Stimulated activated CD8-positive, alpha-beta memory T cell treated with anti-CD3 and anti-CD28 coated beads, Interleukin-12 subunit alpha, Interleukin-12 subunit beta, amount 100 ng/mL, for 24 hours (primary cell): ENCODE measurements at regions not wholly inside any gene's neighbourhood (a gene's known extent, or its start where the extent isn't known, plus 50 kb on each side); places are given as distances from the start of the nearest gene placed in this dataset.
"Not testable (repeated sequence)": the region's sequence is repeated elsewhere in the genome, so short reads cannot be mapped to it uniquely, and the experiment has no call there.

Source experiments
- DNase-seq: peaks from one replicate; pipeline ENCODE4 v3.0.0-alpha.2; 2020; ENCODE audit errors: extremely low read depth

GRCh38 chr14:37711831-37712475 lies 116.5 kb downstream of the TTC6 start:
- no peak for DNase-seq

- not testable (repeated sequence) for DNase-seq
Observed at GRCh38 chr14:37712476-37712860, 117.0 kb downstream of the TTC6 start.

GRCh38 chr14:37712976-37713431 lies 117.6 kb downstream of the TTC6 start:
- DNase-seq, result no peak

DNA sequence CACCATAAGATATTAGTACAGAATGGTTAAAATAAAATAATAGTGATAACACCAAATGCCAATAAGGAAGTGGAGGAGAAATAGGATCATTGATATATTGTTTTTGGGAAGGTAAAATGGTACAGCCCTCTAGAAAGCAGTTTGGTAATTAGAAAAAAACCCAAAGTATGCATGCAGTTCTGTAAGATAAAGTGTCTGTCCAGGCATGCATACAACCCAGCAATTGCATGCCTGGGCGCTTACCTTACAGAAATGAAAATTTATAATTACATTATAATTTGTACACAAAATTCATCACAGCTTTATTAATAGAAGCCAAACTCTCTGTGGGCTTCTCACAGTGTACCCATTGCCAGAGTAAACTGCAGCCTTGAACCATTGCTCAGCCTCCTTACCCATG lies 124.7 kb downstream of the TTC6 start:
- DNase-seq, result no peak

DNA sequence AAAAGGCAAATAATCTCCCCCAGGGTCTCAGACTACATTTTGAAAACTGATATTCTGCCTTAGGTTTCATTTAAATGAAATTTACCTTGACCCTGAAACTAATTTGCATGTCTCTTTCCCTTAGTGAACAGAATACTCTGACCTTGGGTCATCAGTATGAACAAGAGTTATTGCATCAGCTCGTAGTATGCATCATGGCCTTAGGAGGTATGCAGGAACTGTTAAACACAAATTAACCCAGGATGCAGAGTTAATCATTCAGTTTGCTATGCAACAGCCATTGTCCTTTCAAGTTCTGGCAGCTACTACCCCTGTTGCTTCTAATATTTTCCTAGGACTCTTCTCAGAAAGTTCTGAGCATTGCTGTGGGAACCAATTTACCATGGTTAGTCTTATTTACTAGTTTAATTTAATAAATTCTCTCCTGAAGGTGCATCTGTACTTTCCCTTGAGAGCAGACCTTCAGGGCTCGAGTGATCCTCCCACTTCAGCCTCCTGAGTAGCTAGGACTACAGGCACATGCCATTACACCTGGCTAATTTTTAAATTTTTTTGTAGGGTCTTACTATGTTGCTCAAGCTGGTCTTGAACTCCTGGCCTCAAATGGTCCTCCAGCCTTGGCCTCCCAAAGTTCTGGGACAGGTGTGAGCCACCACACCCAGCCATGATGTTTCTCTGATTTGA lies 126.7 kb downstream of the TTC6 start:
- DNase-seq, result no peak

- no peak for DNase-seq
Observed at GRCh38 chr14:37723515-37723914, 128.1 kb downstream of the TTC6 start.

GRCh38 chr14:37726708-37727107 lies 131.3 kb downstream of the TTC6 start:
- no peak for DNase-seq

- DNase-seq, result no peak
Observed at GRCh38 chr14:37729218-37729617, 133.8 kb downstream of the TTC6 start.

DNA sequence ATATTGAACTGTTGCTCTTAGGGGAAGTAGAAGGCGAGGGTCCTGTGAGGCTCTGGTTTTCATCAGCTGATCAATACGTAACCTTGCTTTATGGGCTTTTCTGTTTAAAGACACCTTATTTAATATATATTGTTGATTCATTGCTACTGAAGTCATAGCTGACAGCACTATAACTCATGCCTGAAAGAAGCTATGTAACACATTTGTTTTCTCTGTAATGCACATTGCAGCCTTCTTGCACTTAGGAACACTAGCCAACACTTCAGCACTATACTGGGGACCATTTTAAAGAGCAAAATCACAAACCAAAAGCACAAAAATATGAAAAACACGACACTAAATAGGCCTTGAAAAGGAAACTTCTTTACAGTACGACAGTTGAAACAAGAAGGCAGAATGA lies 135.7 kb downstream of the TTC6 start:
- DNase-seq, result no peak

GRCh38 chr14:37745657-37746056 lies 150.2 kb downstream of the TTC6 start:
- DNase-seq, result no peak

- no peak for DNase-seq
Observed at GRCh38 chr14:37746140-37746832, 150.9 kb downstream of the TTC6 start.

- no peak for DNase-seq
Observed at GRCh38 chr14:37753459-37753858, 158.0 kb downstream of the TTC6 start.

GRCh38 chr14:37760275-37760674 lies 164.8 kb downstream of the TTC6 start:
- DNase-seq, result not testable (repeated sequence)

GRCh38 chr14:37763266-37763665 lies 167.8 kb downstream of the TTC6 start:
- DNase-seq, result no peak

- DNase-seq, result not testable (repeated sequence)
Observed at GRCh38 chr14:37772283-37772682, 176.9 kb downstream of the TTC6 start.

- no peak for DNase-seq
Observed at GRCh38 chr14:37776791-37777499, 181.5 kb downstream of the TTC6 start.

DNA sequence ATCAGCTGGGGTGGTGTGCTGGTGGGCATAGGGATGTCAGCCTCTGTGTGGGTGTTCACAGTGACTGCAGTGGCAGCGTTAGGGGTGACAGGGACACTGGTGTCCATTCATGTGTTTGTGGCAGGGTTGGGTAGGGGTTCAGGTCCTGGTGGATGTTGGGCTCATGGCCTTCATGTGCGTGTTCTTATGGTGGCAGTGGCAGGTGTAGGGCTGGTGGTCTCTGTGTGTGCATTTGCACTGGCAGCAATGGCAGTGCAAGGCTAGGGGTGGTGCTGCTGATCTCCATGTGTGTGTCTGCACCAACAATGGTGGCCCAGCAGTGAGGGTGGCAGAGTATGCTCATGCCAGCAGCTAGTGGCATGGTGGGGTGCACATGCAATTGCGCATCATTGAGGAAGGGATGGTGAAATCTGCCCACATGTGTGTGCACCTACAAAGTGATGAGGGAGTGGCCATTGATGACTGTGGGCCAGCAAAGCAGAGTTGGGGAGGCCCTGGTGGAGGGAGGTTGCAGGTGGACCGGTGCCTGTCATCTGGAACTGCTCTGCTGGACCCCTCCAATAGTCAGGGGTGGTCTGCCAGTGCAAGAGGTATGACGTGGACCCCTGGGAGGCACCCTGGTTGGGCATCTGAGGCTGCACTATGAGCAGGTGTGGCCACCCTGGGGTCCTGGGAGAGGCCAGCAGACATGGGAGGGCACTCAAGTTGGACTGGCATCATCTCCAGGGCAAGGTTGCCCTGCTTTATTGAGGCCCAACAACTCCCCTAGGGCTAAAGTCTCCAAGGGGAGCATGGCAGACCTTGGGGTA lies 182.9 kb downstream of the TTC6 start:
- DNase-seq, result no peak

DNA sequence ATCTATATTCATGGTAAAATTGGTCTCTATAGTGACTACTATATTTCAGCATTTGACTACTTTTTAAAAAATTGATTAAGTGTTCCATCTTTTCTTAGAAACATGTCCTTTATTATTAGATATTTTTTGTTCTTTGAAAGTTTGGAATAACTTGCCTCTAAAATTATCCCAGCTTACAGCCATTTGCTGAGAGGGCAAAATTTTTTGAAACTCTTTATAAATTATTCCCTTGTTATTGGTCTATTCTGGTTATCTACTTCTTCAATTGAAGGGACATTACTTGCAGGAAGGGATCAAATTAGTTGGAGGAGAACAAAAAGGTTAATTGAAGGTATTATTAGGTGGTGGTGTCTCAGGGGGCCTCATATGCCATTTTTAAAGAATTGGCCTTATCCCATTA lies 184.1 kb downstream of the TTC6 start:
- no peak for DNase-seq

DNA sequence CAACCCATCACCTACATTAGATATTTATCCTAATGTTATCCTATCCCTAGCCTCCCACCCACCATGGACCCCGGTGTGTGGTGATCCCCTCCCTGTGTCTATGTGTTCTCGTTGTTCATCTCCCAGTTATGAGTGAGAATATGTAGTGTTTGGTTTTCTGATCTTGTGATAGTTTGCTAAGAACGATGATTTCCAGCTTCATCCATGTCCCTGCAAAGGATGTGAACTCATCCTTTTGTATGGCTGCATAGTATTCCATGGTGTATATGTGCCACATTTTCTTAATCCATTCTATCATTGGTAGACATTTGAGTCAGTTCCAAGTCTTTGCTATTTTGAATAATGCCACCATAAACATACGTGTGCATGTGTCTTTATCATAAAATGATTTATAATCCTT lies 185.3 kb downstream of the TTC6 start:
- not testable (repeated sequence) for DNase-seq

DNA sequence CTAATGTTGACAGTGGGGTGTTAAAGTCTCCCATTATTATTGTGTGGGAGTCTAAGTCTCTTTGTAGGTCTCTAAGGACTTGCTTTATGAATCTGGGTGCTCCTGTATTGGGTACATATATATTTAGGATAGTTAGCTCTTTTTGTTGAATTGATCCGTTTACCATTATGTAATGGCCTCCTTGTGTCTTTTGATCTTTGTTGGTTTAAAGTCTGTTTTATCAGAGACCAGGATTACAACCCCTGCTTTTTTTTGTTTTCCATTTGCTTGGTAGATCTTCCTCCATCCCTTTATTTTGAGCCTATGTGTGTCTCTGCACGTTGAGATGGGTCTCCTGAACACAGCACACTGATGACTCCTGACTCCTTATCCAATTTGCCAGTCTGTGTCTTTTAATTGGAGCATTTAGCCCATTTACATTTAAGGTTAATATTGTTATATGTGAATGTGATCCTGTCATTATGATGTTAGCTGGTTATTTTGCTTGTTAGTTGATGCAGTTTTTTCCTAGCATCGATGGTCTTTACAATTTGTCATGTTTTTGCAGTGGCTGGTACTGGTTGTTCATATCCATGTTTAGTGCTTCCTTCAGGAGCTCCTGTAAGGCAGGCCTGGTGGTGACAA lies 188.9 kb downstream of the TTC6 start:
- not testable (repeated sequence) for DNase-seq

DNA sequence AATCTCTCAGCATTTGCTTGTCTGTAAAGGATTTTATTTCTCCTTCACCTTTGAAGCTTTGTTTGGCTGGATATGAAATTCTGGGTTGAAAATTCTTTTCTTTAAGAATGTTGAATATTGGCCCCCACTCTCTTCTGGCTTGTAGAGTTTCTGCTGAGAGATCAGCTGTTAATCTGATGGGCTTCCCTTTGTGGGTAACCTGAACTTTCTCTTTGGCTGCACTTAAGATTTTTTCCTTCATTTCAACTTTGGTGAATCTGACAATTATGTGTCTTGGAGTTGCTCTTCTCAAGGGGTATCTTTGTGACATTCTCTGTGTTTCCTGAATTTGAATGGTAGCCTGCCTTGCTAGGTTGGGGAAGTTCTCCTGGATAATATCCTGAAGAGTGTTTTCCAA lies 189.4 kb downstream of the TTC6 start:
- not testable (repeated sequence) for DNase-seq
